GM19043 (cell line): ENCODE measurements at regions not wholly inside any gene's neighbourhood (a gene's known extent, or its start where the extent isn't known, plus 50 kb on each side); places are given as distances from the start of the nearest gene placed in this dataset.

ENCODE experiments used
- ATAC-seq: cut with Tn5 transposase; IDR thresholded peaks from one replicate; pipeline ENCODE4 v1.9.1; 2021; ENCODE audit warnings: low read depth; ENCODE audit not compliant: unreplicated experiment

DNA sequence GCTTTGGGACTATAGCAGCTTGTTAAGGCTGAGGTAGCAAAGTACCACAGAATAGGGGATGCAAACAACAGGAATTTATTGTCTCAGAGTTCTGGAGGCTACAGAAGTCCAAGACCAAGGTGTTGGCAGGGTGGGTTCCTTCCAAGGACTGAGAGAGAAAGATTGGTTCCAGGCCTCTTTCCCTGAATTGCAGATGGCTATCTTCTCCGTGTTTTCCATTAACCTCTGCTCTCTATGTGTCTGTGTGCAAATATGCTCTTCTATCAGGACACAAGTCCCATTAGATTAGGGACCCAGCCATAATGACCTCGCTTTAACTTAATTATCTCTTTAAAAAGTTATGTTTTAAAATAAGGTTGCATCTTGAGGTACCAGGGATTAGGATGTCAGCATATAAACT lies 1732.9 kb upstream of the SLC10A2 start:
- ATAC-seq, result no peak

- ATAC-seq, result no peak
Measured at GRCh38 chr13:104798486-104798885, 1732.3 kb upstream of the SLC10A2 start.

GRCh38 chr13:104796581-104796980 lies 1730.4 kb upstream of the SLC10A2 start:
- no peak for ATAC-seq

GRCh38 chr13:104785952-104786351 lies 1719.7 kb upstream of the SLC10A2 start:
- no peak for ATAC-seq

- ATAC-seq, result no peak
Measured at GRCh38 chr13:104784891-104785290, 1718.7 kb upstream of the SLC10A2 start.

DNA sequence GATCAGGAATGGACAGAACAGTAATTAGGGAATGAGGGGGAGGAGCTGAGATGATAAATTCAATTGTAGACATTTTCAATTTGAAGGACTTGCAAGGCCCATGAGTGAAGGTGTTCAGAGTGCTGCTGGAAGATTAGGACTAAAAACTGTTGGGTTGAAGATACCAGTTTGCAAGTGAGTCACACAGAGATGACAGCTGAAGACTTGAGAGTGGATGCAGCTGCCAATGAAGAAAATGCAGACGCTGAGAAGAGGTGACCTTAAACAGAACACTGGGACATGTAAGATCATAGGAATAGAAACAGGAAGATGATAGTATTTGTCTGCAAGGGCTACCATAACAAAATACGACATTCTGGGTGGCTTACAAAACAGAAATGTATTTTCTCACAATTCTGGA lies 1716.5 kb upstream of the SLC10A2 start:
- no peak for ATAC-seq

GRCh38 chr13:104779311-104779993 lies 1713.2 kb upstream of the SLC10A2 start:
- no peak for ATAC-seq

DNA sequence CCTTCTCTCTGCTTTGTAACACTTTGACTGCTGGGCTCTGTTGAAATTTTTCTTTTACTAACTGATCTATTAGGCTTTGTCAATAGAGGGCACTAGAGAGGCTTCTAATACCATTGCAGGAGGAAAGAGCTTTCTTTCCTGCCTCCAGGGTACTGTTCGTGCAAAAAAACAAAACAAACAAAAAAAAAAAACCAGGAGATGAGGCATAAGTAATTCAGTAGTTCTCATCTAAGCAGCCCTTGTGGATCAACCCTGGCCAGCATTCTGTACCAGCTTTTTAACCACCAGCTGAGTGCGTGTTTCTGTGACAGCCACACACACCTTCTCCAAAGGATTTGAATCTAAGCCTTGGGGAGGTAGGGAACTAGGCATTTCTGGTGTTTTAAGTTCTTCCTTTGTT lies 1707.6 kb upstream of the SLC10A2 start:
- ATAC-seq, result peak; percentile 53

DNA sequence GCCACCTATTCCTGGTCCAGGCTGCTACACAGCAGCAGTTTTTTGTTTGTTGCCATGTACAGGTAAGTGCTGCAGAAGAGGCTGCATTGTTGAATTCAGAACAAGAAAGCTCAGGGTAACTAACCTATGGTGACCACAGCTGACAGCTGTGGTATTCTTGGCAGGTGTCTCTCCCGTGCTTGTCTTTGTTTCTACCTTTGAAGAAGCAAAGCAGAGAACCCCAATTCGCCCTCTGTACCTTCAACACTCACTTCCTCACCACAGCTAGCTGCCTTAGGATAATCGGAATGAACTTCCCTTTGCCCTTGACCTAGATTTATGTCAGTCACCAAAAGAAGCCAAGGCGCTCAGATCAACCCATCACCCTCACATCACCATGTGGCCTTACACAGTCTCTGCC lies 1703.3 kb upstream of the SLC10A2 start:
- ATAC-seq, result no peak

GRCh38 chr13:104766319-104766718 lies 1700.1 kb upstream of the SLC10A2 start:
- no peak for ATAC-seq

DNA sequence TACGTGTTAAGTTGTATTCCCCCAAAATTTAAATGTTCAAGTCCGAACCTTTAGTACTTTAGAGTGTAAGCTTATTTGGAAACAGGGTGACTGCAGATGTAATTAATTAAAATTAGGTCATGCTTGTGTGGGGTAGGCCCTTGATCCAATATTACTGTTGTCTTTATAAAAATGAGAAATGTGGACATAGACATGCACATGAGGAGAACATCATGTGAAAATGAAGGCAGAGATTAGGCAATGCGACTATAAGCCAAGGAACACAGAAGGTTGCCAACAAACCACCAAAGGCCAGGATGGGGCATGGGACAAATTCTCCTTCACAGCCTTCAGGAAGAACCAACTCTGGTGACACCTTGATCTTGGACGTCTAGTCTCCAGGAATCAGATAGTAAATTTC lies 1698.4 kb upstream of the SLC10A2 start:
- ATAC-seq, result no peak

GRCh38 chr13:104759069-104759468 lies 1692.9 kb upstream of the SLC10A2 start:
- no peak for ATAC-seq

GRCh38 chr13:104757712-104758111 lies 1691.5 kb upstream of the SLC10A2 start:
- ATAC-seq, result no peak

DNA sequence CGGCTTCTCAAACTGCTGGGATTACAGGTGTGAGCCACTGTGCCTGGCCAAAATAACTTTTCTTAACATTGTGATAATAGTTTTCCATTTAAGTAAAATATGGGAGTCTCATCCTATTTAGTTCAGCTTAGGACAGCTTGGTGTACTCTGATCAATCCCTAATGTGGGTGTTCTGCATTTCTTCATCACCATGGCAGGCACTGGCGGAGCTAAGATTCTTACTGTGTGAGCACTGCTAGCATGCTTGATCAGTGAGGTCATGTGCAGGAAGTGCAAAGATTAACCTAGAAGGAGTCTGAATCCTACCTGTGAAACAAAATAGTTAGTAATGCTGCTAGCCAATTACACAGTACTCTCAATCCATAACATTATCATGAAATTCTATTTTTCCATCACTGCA lies 1684.2 kb upstream of the SLC10A2 start:
- no peak for ATAC-seq

- no peak for ATAC-seq
Measured at GRCh38 chr13:104740641-104741222, 1674.5 kb upstream of the SLC10A2 start.

GRCh38 chr13:104737713-104738112 lies 1671.5 kb upstream of the SLC10A2 start:
- ATAC-seq, result no peak

DNA sequence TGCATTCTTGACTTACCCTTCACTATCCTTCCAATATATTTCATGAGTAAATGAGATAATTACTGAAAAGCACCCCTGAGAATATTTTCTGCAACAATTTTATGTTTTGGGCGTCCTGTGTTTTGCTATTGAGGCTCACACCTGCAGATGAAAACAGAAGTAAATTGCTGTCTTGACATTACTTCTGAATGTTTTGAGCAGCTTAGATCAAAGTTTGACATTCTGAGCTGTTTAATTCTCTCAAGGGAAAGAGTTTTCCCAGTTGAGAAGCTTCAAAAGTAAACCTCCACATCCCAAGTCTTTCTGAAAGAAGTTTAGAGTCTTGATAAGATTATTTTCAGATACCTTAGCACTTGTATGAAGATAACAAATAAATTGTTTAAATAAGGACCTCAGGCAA lies 1667.2 kb upstream of the SLC10A2 start:
- ATAC-seq, result no peak

DNA sequence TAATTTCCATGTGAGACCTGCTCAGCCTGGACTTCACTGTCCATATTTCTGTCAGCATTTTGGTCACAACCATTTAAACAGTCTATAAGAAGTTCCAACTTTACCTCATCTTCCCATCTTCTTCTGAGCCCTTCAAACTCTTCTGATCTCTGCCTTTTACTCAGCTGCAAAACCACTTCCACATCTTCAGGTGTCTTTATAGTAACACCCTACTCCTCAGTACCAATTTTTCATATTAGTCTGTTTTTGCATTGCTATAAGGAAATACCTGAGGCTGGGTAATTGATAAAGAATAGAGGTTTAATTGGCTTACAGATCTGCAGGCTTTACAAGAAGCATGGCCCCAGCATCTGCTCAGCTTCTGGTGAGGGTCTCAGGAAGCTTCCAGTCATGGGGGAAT lies 1648.9 kb upstream of the SLC10A2 start:
- no peak for ATAC-seq

DNA sequence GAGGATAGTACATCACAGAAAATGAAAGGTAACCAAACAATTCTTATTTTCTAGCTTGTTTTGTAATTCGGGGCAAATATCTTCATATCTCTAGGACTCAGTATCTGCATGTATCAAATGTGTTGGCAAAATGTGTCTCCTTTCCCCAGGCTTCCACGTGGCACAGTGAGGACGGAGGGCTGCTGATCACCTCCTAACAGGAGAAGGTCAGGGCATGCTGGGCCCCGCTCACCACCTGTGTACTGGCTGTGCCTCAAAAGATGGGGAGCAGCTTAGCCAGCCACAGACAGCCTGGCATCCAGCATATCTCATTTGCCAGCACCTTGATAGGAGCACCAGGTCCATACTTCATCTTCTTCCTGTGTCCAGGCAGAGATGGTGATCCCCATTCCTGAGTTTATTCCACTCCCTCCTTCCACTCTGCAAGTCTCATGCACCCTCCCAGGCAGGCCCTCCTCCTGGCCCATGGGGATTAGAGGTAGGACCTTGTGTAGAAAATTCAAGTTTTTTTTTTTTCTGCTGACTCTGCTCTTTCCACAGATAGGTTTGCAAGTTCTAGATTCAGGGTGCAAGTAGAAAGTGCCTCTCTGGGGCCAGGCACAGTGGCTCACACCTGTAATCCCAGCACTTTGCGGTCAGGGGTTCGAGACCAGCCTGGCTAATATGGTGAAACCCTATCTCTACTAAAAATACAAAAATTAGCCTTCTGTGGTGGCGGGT lies 1639.0 kb upstream of the SLC10A2 start:
- no peak for ATAC-seq

- ATAC-seq, result no peak
Measured at GRCh38 chr13:104701591-104701990, 1635.4 kb upstream of the SLC10A2 start.

GRCh38 chr13:104694397-104694796 lies 1628.2 kb upstream of the SLC10A2 start:
- ATAC-seq, result no peak

GRCh38 chr13:104693126-104693525 lies 1626.9 kb upstream of the SLC10A2 start:
- ATAC-seq, result no peak
